Fibroblast of skin of left biceps (primary cell): ENCODE measurements at regions not wholly inside any gene's neighbourhood (a gene's known extent, or its start where the extent isn't known, plus 50 kb on each side); places are given as distances from the start of the nearest gene placed in this dataset.
"Not testable (repeated sequence)": the region's sequence is repeated elsewhere in the genome, so short reads cannot be mapped to it uniquely, and the experiment has no call there.

Experiments
- DNase-seq, 2 experiments: peaks; one replicate each; pipeline ENCODE4 v3.0.0-alpha.2; 2013; ENCODE audit warnings: low read depth in 2 of 2

DNA sequence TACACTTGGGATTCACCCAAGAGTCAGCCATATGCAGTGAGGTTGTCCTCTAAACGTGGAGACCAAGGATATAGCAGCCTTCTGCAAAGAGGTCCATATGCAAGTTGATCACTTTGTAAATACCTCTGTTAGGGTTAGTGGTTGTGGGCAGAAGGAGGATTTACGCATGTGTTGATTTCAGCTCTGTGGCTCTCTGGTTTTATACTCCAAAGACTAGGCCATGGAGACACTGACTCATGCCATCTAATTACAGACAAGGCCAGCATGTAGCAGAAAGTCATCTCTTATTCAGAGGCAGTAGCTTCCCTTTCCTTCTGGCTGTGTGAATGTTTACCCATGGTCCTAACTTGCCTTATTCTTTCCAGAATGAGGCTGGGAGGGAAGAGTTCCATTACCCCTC is 140.9 kb upstream of the GOLGA6L4 start:
- DNase-seq, result not testable (repeated sequence)

DNA sequence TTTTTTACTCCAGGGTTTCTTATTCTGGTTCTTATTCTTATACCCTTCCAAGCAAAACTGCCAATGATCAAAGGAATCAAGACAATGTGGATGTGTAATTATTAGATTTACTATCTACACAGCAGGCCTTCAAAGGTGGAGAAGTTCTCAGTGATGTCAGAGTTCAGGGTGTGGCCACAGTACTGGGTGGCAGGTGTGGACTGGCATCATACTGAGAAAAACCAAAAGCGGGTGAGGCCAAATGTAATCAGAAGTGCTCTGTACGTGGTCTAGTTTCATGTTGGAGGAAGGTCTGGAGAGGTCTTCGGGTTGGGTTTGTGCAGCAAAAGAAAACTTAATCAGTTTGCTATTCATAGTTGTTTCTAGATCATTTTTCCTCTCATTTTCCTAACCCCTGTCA is 138.5 kb upstream of the GOLGA6L4 start:
- not testable (repeated sequence) for DNase-seq

DNA sequence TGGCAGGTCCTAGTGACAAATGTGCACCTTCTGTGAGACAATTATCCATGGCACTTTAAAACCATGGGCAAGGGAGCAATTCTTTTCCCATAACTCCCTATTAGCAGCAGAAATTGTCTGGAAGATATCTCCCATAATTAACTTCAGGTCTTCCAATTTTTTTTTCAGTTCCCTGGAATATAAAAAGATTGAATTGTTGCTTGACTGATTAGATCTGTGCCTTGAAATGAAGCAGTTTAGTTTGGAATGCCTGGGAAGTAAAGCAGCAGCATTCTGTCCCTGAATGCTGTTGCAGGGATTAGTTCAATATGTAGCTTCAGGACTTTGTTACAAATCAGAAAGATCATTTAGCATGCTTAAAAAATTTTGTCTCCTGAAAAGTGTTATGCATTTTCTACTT is 137.0 kb upstream of the GOLGA6L4 start:
- DNase-seq, result no peak

DNA sequence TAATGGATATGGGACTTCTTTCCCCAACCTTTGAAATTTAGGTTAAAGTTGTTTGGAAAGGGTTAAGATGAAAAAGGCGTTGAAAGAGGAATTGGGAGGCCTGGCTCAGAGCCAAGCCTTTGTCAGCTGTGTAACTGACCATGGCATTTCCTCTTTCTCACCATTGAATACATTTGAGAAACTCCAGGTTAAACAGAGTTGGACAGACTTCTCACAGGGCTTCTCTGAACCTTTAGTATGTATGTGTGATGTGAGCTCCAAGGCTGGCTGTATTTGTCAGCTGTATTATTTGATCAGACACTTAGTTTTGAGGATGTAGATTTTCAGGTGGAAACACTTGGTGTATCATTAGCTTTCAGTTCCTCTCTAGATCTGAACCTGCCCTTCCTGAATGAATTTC is 136.4 kb upstream of the GOLGA6L4 start:
- no peak for DNase-seq

DNA sequence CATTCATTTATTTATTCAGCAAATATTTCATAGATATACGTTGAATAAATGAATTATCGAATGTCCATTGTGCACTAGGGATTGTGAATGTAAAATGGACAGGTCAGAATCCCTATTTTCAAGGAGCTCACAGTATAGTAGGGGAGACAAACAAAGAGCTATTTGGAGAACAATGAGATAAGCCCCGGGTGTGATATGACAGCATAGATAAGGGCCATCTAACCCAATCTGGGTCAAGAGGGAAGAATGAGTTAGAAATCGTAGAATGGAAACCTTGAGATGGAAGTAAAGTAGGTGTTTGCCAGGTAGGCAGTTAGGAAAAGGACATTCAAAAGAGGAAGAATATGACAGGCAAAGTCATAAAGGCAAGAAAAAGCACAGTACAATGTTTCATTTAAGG is 132.2 kb upstream of the GOLGA6L4 start:
- no peak for DNase-seq

DNA sequence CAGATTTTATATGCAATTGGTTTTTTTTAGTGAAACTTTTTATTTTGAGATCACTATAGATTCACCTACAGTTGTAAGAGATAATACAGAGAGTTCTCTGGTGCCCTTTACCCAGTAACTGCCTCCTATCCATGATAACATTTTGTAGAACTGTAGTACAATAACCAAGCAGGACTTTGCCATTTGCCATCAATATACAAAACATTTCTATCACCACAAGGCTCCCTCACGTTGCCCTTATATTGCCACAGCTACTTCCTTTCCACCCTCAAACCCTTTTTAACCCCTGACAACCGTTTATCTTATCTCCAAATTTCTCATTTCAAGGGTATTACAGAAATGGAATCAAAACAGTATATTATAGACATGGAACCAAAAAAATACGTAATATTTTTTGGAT is 130.7 kb upstream of the GOLGA6L4 start:
- DNase-seq, result no peak

DNA sequence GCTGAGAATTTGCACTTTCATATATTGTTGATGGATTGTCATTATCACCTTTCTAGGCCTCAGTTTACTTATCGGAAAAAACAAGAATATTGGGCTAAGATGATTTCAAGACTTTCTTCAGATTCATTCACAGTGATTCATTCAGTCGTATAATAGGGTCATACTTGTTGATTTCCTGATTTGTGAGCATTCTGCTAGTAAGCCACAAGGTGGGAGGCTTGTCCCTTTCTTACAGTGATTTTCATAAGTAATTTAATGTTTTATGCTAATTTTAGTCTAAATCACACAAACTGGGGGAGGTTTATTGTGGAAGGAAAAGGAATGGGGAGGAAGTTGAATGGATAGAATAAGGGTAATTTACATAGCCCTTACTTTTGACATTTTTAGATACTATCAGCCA is 126.8 kb upstream of the GOLGA6L4 start:
- no peak for DNase-seq

DNA sequence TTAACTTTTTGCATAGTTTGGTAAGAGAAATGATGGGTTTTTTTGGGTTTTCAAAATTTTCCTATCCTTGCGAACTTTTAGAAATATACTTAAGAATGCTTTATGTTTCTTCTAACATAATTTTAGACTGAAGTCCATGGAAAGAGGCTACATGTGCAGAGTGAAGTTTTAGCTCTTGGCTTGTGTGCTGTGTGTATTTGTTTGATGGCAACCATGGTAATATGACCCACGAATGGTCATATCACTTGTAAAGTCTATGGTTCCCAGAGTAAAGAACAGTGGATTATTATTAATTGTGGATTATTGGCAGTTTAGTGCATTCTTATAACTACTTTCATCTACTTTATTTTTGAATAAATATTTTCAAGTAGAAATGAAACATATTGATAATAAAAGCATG is 124.0 kb upstream of the GOLGA6L4 start:
- DNase-seq, result no peak

DNA sequence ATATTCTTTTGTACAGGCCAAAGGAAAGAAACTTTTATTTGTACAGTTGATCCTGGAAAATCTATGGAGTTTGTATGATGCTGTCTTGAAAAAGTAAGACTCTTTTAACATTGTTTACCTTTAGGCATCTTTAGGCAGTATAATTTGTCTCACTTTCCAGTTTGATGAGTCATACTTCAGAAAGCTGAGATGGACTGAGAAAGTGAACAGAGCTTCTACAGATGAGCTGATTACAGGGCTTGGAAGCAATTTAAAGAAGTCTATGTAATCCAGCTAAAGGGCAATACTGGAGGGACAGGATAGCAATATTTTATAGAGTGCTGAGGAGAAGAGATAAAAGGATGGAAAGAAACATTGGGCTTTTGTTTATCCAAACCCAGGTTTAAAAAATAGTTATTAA is 123.5 kb upstream of the GOLGA6L4 start:
- DNase-seq, result no peak

DNA sequence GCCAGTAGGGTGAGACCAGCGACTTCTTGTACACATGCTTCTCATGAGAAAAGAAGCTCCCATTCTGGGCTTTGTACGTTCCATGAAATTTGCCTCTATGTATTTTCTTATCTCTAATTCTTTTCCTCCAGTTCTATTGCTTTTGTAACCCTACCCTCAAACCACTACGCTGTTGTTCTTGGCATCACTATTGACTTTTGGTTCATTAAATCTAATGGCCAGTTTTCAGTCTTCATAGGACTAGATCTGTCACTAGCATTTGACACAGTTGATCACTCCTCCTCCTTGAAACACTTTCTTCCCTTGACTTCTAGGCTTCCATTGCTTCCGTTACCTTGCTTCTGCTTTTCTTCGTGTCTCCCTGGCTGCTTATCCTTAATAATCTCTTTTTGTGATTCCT is 121.7 kb upstream of the GOLGA6L4 start:
- no peak for DNase-seq

DNA sequence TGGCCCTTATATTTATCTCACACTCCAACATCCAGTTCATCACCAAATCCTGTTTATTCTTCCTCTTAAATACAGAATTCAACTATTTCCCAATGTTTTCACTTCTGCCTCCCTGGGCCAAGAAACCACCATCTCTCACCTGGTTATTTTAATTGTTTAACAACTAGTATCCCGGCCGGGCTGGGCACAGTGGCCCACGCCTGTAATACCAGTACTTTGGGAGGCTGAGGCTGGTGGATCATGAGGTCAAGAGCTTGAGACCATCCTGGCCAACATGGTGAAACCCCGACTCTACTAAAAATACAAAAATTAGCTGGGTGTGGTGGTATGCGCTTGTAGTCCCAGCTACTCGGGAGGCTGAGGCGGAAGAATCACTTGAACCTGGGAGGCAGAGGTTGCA is 120.9 kb upstream of the GOLGA6L4 start:
- DNase-seq, result not testable (repeated sequence)

DNA sequence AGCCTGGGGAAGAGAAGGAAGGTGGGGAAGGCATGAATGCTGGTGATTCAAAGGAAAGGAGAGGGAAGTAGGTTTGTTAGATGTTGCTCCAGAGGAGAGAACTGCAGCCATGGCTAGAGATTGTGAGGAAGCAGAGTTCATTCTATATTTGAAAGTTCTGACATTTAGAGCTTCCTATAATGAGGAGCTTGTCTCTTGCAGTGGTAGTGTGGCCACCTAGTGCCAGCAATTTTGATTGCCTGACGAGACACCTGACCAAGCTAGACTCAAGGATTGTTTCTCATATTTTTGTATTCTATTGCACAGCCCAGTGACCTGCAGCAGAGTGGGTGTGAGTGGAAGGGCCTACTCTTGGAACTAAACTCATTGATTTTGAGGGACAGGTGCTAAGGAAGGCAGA is 116.2 kb upstream of the GOLGA6L4 start:
- not testable (repeated sequence) for DNase-seq

DNA sequence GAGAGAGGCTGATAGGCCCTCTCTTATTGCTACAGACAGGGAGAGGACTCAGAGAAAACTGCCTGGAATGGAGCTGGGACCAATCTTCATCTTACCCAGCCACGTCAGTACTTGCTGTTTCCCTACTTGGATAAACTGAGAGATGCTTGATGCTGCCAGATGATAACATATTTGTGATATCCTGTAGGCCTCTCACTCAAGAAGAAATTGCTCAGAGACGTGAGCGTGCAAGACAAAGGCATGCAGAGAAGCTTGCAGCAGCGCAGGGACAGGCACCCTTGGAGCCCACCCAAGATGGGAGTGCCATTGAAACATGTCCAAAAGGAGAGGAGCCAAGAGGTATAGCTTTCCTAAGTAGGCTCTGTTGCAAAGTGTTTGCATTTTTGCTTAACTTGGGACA is 114.7 kb upstream of the GOLGA6L4 start:
- not testable (repeated sequence) for DNase-seq

DNA sequence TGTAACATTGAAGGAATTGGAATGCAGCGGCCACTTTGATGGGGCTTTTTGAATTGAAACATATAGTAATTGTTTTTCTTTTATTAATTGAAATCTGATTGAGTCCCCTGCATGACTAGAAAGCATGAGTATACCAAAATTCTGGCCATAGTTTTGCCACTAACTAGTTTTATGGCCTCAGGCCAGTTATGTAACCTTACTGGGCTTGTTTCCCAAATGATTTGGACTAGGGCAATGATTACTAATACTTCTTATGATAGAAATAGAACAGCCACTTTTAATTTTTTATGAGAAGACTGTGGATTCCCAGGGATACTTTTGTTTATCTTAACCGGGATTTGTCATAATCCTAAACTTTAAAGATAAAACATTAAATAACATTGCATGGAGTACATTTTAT is 106.9 kb upstream of the GOLGA6L4 start:
- DNase-seq, result not testable (repeated sequence)

DNA sequence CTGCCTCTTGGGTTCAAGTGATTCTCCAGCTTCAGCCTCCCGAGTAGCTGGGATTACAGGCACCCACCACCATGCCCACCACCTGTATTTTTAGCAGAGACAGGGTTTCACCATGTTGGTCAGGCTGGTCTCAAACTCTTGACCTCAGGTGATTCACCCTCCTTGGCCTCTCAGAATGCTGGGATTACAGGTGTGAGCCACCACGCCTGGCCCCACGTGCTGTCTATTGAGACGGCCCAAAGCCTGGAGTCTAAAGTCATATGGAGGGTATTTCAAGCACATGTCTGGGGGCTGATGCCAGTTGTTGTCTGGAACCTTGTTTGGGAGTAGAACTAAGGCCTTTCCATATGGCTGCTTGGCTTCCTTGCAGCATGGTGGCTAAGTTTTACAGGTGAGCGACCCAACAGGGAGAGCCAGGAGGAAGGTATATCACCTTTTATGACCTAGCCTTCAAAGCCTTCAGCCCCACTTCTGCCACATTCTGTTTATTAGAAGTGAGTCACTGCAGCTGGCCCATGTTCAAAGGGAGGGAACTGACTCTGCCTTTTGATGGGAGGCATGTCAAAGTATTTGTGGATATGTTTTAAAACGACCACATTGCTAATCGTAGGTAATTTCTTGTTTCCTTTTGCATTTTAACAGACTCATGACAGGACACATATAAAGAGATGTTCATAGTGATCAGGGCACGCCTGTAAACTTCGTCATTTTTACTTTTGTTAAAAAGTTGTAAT is 105.3 kb upstream of the GOLGA6L4 start:
- DNase-seq, result not testable (repeated sequence)

DNA sequence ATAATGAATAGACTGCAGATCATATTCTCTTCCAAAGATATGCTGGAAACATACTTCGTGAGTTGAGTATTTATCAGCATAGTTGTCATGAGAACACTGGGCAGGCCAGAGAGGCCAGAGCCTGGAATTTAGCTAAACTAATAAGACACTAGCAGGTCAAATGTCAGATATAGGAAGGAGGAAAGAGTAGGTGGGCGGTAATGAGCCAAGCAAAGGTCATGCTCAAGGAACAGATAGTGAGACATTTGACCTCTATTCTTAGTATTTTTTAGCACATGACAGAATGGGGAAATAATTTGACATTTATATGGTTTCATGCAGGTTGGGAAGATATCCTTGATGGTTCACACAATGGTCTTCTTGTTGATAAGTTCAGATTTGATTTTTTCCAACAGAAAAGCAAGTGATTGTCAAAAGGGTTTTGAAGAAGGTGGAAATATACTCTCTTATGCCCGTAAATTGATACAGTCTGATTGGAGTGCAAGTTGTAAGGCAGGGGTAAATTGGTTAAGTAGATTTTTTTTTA is 99.6 kb upstream of the GOLGA6L4 start:
- DNase-seq, result not testable (repeated sequence)

DNA sequence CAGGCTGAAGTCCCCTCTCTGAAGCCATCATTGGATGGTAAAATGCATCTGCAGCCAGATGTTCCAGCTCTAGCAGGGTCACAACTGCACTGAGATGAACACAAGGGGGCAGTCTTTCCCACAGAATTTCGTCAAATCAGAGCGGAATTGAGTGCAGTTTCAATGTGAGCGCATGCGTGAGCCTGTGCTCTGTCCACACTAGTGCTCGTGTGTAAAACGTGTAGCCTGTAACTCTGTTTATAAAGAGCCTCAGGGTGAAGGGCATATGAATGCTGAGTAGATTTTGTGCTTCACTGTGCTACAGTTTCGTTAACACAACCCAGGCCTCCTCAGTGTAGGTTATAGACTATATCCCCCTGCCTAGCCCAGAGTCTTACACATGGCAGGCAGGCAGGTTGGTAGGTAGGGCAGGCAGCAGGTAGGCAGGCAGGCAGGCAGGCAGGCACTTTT is 92.7 kb upstream of the GOLGA6L4 start:
- DNase-seq, result peak; percentile 39 to 43

DNA sequence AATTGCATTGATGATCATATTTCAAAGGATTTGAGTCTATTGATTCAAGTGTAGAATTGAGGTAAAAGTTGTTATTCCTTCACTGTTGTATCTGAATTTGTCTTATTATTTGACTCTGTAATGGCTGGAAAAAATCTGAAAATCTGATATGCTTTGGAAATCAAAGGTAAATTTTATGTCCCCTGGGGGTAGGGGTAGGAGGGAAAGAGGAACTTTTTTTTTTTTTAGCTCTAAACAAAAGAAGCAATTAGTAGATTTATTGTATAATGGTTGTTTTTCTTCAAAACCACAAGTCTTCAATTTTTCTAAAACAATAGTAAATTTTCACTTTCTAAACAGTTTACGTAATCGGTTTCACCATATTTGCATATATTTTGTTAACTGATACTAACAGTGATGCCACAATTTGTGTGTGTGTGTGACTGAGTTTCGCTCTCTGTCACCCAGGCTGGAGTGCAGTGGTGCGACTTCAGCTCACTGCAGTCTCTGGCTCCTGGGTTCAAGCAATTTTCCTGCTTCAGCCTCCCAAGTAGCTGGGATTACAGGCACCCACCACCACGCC is 91.7 kb upstream of the GOLGA6L4 start:
- no peak for DNase-seq

DNA sequence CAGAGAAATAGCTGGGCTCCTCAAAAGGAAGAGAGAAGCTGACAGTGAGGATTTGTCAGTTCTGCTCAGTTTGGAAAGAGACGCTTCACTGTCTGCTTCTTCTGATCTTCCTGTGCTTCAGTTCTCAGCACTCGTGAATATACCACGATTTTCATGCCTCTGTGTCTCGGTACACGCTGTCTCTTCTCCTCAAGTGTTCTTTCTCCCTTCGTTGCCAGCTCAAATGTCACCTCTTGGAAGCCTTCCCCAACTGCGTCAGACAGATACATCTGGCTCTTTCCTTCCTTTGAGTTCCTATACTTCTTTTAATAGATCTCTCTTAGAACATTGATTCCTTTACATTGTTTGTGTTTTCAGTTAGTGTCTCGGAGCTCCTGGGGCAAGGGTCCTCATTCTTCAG is 90.6 kb upstream of the GOLGA6L4 start:
- not testable (repeated sequence) for DNase-seq

DNA sequence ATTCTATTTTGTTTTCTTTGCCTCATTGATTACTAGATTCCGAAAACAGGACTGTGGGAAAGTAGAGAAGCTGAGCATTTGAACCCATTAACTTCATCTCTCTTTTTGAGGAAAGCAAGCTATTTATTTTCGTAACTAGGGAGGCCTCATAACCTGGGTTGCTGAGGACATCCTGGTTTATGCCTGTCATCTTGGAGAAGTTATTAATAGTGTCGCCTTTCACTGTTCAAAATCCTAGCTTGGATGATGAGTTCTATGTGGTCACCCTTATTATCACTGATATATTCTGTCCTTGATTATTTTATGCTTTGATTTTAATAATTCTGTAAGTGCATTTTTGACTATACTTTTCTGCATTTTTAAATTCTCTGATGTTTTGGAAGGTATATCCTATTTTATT is 89.3 kb upstream of the GOLGA6L4 start:
- DNase-seq, result not testable (repeated sequence)

DNA sequence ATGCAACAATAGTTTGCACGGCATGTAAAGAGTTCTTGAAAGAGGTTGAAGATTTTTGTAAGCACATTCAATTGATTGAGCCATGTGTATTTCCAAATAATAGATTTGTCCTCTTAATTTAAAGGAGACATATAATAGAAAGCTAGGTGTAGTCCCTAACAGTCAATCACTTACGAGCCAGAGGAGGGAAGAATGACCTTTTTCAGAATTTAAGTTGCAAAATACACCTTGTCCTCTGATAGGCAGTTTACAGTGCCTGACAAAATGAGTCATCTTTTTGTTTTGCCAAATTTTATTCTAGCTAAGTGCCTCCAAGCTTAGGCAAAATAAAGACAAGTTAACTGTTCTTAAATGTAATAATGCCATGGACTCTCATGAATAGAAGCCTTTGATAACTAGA is 88.3 kb upstream of the GOLGA6L4 start:
- not testable (repeated sequence) for DNase-seq

DNA sequence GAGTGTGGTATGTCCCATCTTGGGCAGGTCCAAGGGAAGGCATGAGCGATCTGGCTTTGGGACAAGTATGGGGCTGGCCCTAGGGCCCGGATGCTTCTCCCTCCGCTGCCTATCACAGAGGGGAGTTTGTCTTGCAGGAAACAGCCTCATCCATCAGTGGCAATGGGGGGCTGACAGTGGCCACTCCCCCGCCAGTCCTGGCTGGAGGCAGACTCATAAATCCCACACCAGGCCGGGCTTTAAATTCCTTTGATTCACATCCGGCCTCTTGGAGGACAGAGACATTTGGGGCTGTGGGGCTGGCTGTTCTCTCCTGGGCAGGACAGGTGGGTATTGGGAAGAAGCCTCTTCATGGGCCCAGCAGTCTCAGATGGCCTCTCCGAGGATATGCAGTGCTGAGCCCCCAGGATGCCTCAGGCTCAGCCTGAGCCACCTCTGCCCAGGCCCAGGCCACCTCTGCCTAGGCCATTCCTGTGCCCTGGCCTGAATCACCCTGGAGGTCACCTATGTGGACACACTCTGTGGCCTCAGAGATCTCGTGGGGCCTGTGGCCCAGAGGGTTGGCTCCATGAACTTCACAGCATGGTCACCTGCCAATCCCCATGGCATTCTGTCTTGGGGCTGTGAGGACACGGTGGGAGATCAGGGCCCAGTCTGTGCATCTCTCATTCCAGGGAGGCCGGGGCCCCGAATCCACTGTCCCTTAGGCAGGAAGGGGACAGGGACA is 84.2 kb upstream of the GOLGA6L4 start:
- no peak for DNase-seq
